Lower leg skin (tissue), 4 donors: ENCODE measurements at regions not wholly inside any gene's neighbourhood (a gene's known extent, or its start where the extent isn't known, plus 50 kb on each side); places are given as distances from the start of the nearest gene placed in this dataset.

Experiments
- DNase-seq, 2 donors: peaks; one replicate each; pipeline ENCODE4 v3.0.0-alpha.2; 2019; ENCODE audit warnings: low spot score in 2 of 2
- H3K4me3 ChIP-seq: fragments of 200-600 bp; sonication (generic); 2 replicates; pipeline ENCODE4 v1.5.1; 2017; ENCODE audit warnings: mild to moderate bottlenecking, low read depth; ENCODE audit not compliant: poor library complexity, severe bottlenecking
- CTCF ChIP-seq, 3 donors: fragments of 450-650 bp; IDR thresholded peaks; one replicate each; pipeline ENCODE4 v1.5.1; 2016; ENCODE audit warnings: antibody characterized with exemption in 3 of 3, mild to moderate bottlenecking in 3 of 3, moderate library complexity in 2 of 3
- POLR2A ChIP-seq, 2 donors: fragments of 450-650 bp; IDR thresholded peaks; one replicate each; pipeline ENCODE4 v1.6.1; 2016 to 2017; ENCODE audit warnings: antibody characterized with exemption in 2 of 2, mild to moderate bottlenecking in 1 of 2, moderate library complexity in 1 of 2
- WGBS, 2 donors: methylation state at CpG; one replicate each; pipeline ENCODE4 v1.1.5; 2018; 5-methylcytosine and 5-hydroxymethylcytosine counted together
- intact Hi-C: fragments of 100-400 bp; cut with DNase I; formaldehyde crosslinking; loops from one replicate; pipeline ENCODE4 v1.15.0; 2023; ENCODE audit warnings: low total_unique reads

GRCh38 chr12:13433768-13434167, 237.2 kb downstream of the EMP1 start:
- intact Hi-C loops: no loop called here
- TF ChIP-seq POLR2A (IDR thresholded peaks at IDR 0.05) (no peak), CTCF (IDR thresholded peaks at IDR 0.05) (no peak)

GRCh38 chr12:13431041-13431440, 234.5 kb downstream of the EMP1 start:
- TF ChIP-seq CTCF (IDR thresholded peaks at IDR 0.05) (no peak), POLR2A (IDR thresholded peaks at IDR 0.05) (no peak)
- WGBS, 2 donors: 80 to 88% methylated on average over 1 of the region's 1 CpG
- no peak for DNase-seq
- intact Hi-C loops: no loop called here
- no peak overlapping the region for H3K4me3 ChIP-seq

More at GRCh38 chr12:13433768-13434167, 237.2 kb downstream of the EMP1 start:
- no peak for DNase-seq
- no peak overlapping the region for H3K4me3 ChIP-seq

- TF ChIP-seq CTCF (IDR thresholded peaks at IDR 0.05) (no peak), POLR2A (IDR thresholded peaks at IDR 0.05) (no peak)
- WGBS, 2 donors: 38 to 48% methylated on average over 4 of the region's 4 CpGs
- intact Hi-C loops: no loop called here
- DNase-seq: no peak
- no peak overlapping the region for H3K4me3 ChIP-seq
These were observed 232.2 kb downstream of the EMP1 start for GRCh38 chr12:13428538-13429265.

GRCh38 chr12:13425766-13426165, 229.2 kb downstream of the EMP1 start:
- 82 to 84% methylated on average over 3 of the region's 3 CpGs for WGBS, 2 donors
- no peak overlapping the region for H3K4me3 ChIP-seq
- DNase-seq: no peak
- intact Hi-C loops: no loop called here
- no peak for TF ChIP-seq POLR2A (IDR thresholded peaks at IDR 0.05)
- TF ChIP-seq CTCF (IDR thresholded peaks at IDR 0.05): no peak

GRCh38 chr12:13422291-13422690, 225.8 kb downstream of the EMP1 start:
- 79 to 81% methylated on average over 2 of the region's 2 CpGs for WGBS, 2 donors
- intact Hi-C loops: no loop called here
- H3K4me3 ChIP-seq: no peak overlapping the region
- no peak for DNase-seq
- TF ChIP-seq POLR2A (IDR thresholded peaks at IDR 0.05) (no peak), CTCF (IDR thresholded peaks at IDR 0.05) (no peak)

GRCh38 chr12:13417516-13417915, 221.0 kb downstream of the EMP1 start:
- H3K4me3 ChIP-seq: no peak overlapping the region
- no peak for DNase-seq
- TF ChIP-seq POLR2A (IDR thresholded peaks at IDR 0.05) (no peak), CTCF (IDR thresholded peaks at IDR 0.05) (no peak)
- intact Hi-C loops: no loop called here
- 87 to 91% methylated on average over 2 of the region's 2 CpGs for WGBS, 2 donors
